A673 (cell line): ENCODE measurements at regions not wholly inside any gene's neighbourhood (a gene's known extent, or its start where the extent isn't known, plus 50 kb on each side); places are given as distances from the start of the nearest gene placed in this dataset.

ENCODE experiments used
- EZH2 ChIP-seq: fragments of 200-600 bp; sonication (generic); IDR thresholded peaks from 2 replicates; pipeline ENCODE4 v1.6.1; 2017; ENCODE audit warnings: borderline replicate concordance, low read depth, mild to moderate bottlenecking, mixed read lengths, antibody characterized with exemption, low read length; ENCODE audit not compliant: poor library complexity, severe bottlenecking
- TF ChIP-seq, protein P1 (sequence below): fragments of 300-800, 200-600 bp; sonication (generic); conservative IDR thresholded peaks from 2 replicates; pipeline ENCODE4 v1.5.1; 2017; ENCODE audit warnings: low read depth, mild to moderate bottlenecking, antibody characterized with exemption, low read length, moderate library complexity, mixed read lengths

DNA sequence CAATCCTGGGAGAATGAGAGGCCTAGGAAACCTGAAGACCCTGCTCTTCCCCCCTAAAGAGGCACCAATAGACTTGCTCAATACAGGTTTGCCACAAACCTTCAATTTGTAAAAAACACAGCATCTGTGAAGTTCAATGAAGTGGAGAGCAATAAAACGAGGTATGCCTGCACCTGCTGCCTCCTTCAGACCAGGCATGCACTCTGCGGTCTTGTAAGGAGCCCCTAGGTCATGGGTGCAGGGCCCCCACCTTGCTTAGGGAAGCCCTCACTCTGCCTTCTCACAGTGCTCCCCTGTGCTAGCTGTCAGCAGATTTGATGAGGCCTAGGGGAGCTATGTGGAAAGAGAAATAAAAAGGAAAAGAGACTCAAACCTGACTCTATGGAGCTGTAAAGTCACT lies 72.1 kb upstream of the GALNT10 start:
- TF ChIP-seq, protein P1, sequence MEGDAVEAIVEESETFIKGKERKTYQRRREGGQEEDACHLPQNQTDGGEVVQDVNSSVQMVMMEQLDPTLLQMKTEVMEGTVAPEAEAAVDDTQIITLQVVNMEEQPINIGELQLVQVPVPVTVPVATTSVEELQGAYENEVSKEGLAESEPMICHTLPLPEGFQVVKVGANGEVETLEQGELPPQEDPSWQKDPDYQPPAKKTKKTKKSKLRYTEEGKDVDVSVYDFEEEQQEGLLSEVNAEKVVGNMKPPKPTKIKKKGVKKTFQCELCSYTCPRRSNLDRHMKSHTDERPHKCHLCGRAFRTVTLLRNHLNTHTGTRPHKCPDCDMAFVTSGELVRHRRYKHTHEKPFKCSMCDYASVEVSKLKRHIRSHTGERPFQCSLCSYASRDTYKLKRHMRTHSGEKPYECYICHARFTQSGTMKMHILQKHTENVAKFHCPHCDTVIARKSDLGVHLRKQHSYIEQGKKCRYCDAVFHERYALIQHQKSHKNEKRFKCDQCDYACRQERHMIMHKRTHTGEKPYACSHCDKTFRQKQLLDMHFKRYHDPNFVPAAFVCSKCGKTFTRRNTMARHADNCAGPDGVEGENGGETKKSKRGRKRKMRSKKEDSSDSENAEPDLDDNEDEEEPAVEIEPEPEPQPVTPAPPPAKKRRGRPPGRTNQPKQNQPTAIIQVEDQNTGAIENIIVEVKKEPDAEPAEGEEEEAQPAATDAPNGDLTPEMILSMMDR = no peak
- no peak for TF ChIP-seq EZH2
